Neural progenitor cell (in vitro differentiated cells): ENCODE measurements at regions not wholly inside any gene's neighbourhood (a gene's known extent, or its start where the extent isn't known, plus 50 kb on each side); places are given as distances from the start of the nearest gene placed in this dataset.

Experiments used
- EZH2phosphoT487 ChIP-seq: fragments of 200-600 bp; sonication (generic); IDR thresholded peaks from 2 replicates; pipeline ENCODE4 v1.6.1; 2017; ENCODE audit warnings: antibody characterized with exemption
- TF ChIP-seq, protein P1 (sequence below): fragments of 200-600 bp; sonication (generic); IDR thresholded peaks from 2 replicates; pipeline ENCODE4 v1.5.1; 2017; ENCODE audit warnings: antibody characterized with exemption, mild to moderate bottlenecking

DNA sequence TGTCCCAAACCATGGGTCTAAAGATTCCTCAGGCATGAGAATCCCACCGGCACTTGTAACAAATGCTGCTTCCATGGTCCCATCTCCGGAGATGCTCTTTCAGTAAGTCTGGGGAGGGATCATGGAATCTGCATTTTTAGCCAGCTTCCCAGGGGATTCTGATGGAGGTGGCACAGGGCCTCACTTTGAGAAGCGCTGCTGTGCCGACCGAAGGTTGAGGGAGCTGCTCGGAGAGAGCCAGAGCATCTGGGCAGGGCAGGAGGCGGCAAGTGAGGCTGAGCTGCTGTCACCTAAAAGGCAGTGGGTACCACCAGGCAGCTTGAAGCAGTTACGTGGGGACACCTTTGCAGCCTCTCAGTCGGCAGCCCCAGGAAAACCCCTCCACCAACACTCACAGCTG is 100.2 kb upstream of the CDYL start:
- TF ChIP-seq, protein P1, sequence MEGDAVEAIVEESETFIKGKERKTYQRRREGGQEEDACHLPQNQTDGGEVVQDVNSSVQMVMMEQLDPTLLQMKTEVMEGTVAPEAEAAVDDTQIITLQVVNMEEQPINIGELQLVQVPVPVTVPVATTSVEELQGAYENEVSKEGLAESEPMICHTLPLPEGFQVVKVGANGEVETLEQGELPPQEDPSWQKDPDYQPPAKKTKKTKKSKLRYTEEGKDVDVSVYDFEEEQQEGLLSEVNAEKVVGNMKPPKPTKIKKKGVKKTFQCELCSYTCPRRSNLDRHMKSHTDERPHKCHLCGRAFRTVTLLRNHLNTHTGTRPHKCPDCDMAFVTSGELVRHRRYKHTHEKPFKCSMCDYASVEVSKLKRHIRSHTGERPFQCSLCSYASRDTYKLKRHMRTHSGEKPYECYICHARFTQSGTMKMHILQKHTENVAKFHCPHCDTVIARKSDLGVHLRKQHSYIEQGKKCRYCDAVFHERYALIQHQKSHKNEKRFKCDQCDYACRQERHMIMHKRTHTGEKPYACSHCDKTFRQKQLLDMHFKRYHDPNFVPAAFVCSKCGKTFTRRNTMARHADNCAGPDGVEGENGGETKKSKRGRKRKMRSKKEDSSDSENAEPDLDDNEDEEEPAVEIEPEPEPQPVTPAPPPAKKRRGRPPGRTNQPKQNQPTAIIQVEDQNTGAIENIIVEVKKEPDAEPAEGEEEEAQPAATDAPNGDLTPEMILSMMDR = no peak
- TF ChIP-seq EZH2phosphoT487 = no peak
